ENCODE measurements at regions not wholly inside any gene's neighbourhood (a gene's known extent, or its start where the extent isn't known, plus 50 kb on each side); places are given as distances from the start of the nearest gene placed in this dataset.
"Not testable (repeated sequence)": the region's sequence is repeated elsewhere in the genome, so short reads cannot be mapped to it uniquely, and the experiment has no call there.

- no peak for DNase-seq (ENCODE audit: low read depth in 2 of 3, low spot score in 2 of 3)
Observed at GRCh38 chr2:190742431-190742830, 93.5 kb downstream of the NAB1 start.

- DNase-seq (ENCODE audit: low read depth in 2 of 3, low spot score in 2 of 3), result no peak
Observed at GRCh38 chr2:190744041-190744440, 95.2 kb downstream of the NAB1 start.

GRCh38 chr2:190746971-190747761, 98.3 kb downstream of the NAB1 start:
- DNase-seq (ENCODE audit: low read depth in 2 of 3, low spot score in 2 of 3), result no peak

DNA sequence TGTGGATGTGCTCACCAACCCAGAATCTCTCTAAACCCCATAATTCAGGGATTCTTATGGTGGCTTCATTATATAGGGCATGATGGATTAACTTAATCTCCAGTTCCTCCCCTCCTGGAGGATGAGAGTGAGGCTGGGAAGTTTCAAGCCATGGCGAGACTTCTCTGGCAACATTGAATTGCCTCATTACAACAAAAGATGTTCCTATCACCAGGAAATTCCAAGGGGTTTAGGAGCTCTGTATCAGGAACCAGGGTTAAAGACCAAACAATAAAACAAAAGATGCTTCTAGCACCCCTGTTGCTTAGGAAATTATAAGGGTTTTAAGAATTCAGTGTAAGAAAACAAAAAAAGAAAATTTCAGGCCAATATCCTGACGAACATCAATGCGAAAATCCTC, 100.1 kb downstream of the NAB1 start:
- DNase-seq (ENCODE audit: low read depth in 2 of 3, low spot score in 2 of 3), result no peak

GRCh38 chr2:190755772-190756415, 107.0 kb downstream of the NAB1 start:
- no peak for DNase-seq (ENCODE audit: low read depth in 2 of 3, low spot score in 2 of 3)

DNA sequence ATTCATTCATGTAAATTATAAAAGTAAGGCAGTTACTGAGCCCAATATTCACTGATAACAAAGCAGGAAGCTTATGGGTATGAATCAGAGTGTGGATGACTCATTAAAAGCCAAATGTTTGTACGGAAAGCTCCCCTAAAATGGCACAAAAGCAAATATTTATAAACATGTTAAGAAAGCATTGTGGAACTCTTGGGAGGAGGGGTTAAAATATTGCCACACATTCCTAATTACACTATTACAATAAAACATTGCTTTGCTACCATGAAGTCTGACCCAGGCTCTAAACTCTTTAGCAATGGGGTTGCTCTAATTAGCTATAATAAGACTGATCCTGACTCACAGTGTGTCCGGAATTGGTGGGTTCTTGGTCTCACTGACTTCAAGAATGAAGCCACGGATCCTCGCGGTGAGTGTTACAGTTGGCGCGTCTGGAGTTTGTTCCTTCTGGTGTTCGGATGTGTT, 110.9 kb downstream of the NAB1 start:
- DNase-seq (ENCODE audit: low read depth in 2 of 3, low spot score in 2 of 3), result peak in 2 of 3 donors; percentile 12 to 40

DNA sequence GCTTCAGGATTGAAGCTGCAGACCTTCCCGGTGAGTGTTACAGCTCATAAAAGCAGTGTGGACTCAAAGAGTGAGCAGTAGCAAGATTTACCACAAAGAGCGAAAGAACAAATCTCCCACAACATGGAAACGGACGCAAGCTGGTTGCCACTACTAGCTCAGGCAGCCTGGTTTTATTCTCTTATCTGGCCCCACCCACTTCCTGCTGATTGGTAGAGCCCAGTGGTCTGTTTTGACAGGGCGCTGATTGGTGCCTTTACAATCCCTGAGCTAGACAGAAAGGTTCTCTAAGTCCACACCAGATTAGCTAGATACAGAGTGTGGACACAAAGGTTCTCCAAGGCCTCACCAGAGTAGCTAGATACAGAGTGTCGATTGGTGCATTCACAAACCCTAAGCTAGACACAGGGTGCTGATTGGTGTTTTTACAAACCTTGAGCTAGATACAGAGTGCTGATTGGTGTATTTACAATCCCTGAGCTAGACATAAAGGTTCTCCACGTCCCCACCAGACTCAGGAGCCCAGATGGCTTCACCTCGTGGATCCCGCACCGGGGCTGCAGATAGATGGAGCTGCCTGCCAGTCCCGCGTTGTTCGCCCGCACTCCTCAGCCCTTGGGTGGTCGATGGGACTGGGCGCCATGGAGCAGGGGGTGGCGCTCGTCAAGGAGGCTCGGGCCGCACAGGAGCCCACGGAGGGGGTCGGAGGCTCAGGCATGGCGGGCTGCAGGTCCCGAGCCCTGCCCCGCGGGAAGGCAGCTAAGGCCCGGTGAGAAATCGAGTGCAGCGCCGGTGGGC, 111.7 kb downstream of the NAB1 start:
- DNase-seq (ENCODE audit: low read depth in 2 of 3, low spot score in 2 of 3), result not testable (repeated sequence)

DNA sequence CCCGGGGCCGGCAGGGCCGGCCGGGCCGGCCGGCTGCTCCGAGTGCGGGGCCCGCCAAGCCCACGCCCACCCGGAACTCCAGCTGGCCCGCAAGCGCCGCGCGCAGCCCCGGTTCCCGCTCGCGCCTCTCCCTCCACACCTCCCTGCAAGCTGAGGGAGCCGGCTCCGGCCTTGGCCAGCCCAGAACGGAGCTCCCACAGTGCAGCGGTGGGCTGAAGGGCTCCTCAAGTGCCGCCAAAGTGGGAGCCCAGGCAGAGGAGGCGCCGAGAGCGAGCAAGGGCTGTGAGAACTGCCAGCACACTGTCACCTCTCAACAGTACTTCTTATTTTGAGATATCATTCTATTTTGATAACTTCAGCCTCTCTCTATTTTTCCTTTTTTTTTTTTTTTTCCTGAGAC, 112.3 kb downstream of the NAB1 start:
- DNase-seq (ENCODE audit: low read depth in 2 of 3, low spot score in 2 of 3), result not testable (repeated sequence)

- no peak for DNase-seq (ENCODE audit: low read depth in 2 of 3, low spot score in 2 of 3)
Observed at GRCh38 chr2:190762566-190762965, 113.7 kb downstream of the NAB1 start.

DNA sequence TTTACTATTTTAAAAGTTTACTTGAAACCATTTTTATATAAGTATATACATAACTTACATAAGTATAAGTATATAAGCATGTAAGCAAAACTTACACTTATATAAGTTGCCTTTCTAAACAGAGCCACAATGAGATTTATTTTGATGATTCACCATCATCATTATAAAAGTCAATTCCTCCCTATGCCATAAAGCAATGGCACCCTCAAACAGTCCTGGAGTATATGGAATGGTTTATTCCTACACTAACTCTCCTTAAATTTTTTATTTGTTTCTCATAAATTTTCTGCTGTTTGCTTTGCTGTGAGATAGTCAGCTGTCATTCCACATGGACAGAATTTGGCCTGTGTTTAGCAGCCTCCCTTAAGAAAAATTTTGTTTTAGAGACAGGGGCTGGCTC, 114.2 kb downstream of the NAB1 start:
- no peak for DNase-seq (ENCODE audit: low read depth in 2 of 3, low spot score in 2 of 3)

DNA sequence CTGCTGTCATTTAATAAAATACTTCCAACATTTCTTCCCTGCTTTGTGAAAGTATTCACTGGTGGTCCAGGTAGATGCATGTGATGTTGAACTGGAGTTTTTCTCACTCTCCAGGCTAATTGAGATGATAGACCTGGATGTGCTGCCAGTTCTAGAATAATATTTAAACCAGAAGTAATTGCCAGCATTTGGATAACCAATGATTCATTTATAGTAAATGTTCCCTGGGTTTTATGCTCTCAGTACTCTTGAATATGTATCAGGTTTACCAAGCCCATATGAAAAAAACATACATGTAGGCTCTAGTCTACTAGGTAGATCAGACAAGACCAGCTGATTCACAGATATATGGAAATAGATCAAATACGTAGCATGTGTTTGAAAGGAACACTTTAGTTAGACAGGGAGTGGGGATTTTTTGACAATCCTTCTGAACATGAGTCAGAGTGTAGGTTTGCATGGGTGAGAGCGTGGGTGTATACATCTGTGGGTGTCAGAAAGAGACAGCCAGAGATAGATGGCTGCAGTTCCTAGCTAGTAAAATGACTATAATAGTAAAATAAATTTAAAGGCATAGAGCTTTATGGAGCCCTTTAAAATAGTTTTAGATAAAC, 115.1 kb downstream of the NAB1 start:
- no peak for DNase-seq (ENCODE audit: low read depth in 2 of 3, low spot score in 2 of 3)

DNA sequence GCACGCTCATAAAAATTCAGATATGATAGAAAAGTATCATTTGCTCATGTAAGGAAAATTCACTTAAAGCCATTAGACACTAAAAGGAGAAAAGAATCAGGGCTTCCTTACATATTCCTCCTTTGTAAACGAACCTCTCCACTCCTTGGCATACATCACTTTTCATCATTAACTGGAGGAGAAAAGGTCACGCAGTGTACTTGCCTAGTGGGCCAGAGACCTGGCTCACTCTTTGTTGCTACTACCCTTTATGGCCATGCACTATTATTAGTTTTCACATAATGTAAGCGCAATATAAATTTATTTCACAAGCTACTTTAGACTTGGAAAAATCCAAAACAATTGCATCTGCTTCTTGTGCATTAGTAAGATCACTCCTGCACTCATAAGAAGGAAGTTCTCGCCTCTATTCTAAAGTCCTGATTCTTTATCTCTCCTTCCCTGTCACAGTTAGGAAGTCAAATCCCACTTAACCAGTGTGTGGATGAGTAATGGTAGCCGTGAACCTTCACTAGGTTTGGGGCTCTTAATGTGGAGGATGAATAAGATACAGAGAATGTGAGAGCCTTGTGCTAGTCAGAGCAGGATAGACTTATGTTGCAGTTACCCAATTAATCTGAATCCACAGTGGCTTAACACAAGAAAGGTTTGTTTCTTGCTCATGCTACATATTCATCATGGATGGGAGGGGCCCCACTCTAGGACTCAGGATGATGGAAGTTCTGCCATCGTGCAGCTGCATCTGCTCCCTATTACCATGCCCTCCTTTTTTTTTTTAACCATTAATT, 115.0 kb upstream of the GLS start:
- DNase-seq (ENCODE audit: low read depth in 2 of 3, low spot score in 2 of 3), result no peak

GRCh38 chr2:190766174-190766572, 114.4 kb upstream of the GLS start:
- DNase-seq (ENCODE audit: low read depth in 2 of 3, low spot score in 2 of 3), result no peak

DNA sequence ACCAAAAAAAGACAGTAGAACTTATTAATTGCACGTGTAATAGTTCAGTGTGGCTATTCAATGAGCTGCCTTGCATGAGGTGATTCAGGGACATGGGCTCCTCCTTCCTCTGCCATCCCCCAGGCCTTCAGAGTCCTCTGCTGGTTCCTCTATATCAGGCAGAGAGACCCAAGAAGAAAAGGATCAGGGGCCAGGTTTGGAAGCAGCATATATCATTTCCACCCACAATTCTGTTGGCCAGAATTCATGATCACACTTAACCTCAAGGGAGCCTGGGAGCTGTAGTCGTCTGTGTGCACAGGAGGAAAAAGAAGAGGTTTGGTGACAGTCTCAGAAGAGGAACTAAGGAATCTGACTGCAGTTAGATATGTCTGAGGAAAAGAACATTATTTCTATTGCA, 114.0 kb upstream of the GLS start:
- DNase-seq (ENCODE audit: low read depth in 2 of 3, low spot score in 2 of 3), result peak in 2 of 3 donors; percentile 15 to 44

DNA sequence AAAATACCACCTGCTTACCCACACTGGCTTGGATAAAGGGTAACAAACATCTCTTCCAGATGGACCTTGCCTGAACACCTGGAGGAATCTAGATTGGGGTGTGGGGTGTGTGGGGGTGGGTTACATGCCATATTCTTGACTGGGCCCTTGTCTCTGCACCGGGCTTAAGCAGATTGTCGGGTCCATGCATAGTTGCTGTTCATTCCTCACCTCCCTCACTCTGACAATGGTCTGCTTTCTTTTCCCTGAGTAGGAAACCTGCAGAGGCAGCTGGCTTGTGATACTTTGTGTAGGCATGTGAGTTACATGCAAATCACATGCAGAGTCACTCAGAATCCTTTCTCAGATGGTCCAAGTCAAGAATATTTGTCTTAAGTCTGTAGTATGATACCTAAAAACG, 112.8 kb upstream of the GLS start:
- DNase-seq (ENCODE audit: low read depth in 2 of 3, low spot score in 2 of 3), result no peak

DNA sequence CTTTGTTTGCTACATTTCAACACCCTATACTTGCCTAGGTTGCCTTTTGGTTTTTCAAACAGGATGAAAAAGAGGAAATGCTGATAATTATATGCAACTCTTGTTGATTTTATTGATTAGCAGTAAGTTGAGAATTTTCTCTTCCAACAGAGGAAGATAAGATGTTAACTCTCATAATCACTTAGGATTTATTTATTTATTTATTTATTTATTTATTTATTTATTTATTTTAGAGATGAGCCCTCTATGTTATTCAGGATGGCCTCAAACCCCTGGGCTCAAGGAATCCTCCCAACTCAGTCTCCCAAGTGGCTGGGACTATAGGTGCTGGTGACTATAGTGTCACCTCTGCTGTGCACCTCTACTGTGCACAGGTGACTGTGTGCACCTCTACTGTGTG, 111.4 kb upstream of the GLS start:
- no peak for DNase-seq (ENCODE audit: low read depth in 2 of 3, low spot score in 2 of 3)

- no peak for DNase-seq (ENCODE audit: low read depth in 2 of 3, low spot score in 2 of 3)
Observed at GRCh38 chr2:190771726-190772125, 108.9 kb upstream of the GLS start.

DNA sequence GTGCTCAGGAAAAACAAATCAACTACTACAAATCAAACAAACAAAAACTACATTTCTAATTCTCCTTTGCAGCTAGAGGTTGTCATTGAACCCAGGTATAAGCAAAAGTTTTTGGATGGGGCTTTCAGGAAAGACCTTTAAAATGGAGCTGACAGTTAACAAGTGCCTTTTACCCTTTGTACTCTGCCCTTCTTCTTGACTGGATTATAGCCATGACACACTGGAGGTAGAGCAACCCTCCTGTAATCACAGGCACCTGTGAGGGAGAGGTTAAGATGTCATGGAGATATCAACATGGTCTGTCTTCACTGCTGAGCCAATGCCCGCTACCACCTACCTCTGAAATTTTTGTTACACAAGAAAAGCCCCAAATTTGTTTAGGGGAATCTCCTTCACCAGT, 100.0 kb upstream of the GLS start:
- no peak for DNase-seq (ENCODE audit: low read depth in 2 of 3, low spot score in 2 of 3)

GRCh38 chr2:190781604-190782198, 98.9 kb upstream of the GLS start:
- DNase-seq (ENCODE audit: low read depth in 2 of 3, low spot score in 2 of 3), result peak; percentile 22 to 78 (median 50)

DNA sequence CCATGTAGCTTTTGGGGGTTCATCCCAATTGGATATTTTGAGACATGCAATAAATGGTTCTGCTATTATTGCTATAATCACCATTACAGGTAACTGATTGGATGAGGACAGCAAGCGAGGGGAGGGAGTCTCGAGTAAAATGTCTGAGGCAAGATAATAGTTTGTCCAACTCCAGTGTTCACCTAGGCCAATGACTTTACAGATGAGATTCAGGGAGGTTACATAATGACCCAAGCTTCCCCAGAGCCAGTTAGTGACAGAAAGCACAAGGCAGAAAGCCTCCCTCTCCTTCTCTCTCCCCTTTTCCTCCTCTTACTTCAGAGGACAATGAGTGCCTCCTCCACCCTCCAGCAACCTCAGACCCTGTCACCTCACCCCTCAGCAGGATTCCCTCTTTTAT, 98.4 kb upstream of the GLS start:
- no peak for DNase-seq (ENCODE audit: low read depth in 2 of 3, low spot score in 2 of 3)
